OCI-LY3 (cell line): ENCODE measurements at regions not wholly inside any gene's neighbourhood (a gene's known extent, or its start where the extent isn't known, plus 50 kb on each side); places are given as distances from the start of the nearest gene placed in this dataset.

Source experiments
- H2AFZ ChIP-seq: fragments of 200-600, 300-600 bp; shearing (Covaris generic); 2 replicates; pipeline ENCODE4 v1.6.0; 2014; ENCODE audit warnings: antibody characterized with exemption, low read depth, low read length
- H3K27ac ChIP-seq: fragments of 200-600, 300-600 bp; sonication (generic); 2 replicates; pipeline ENCODE4 v1.5.1; 2014; ENCODE audit warnings: mild to moderate bottlenecking, low read length, moderate library complexity, mixed read lengths
- H3K27me3 ChIP-seq: fragments of 200-600, 300-600 bp; sonication (generic); 2 replicates; pipeline ENCODE4 v1.6.1; 2014; ENCODE audit warnings: low read depth, low read length, mixed read lengths
- H3K36me3 ChIP-seq: fragments of 200-600, 300-600 bp; sonication (generic); replicated peaks from 2 replicates; pipeline ENCODE3; 2014; ENCODE audit warnings: low read depth, low read length, mixed read lengths
- H3K4me1 ChIP-seq: fragments of 300-600, 200-600 bp; sonication (generic); 2 replicates; pipeline ENCODE4 v1.6.1; 2014; ENCODE audit warnings: low read length, mixed read lengths
- H3K4me2 ChIP-seq: fragments of 200-600, 300-600 bp; sonication (generic); 2 replicates; pipeline ENCODE4 v1.6.1; 2014; ENCODE audit warnings: low read length, mixed read lengths
- H3K4me3 ChIP-seq: fragments of 300-600, 200-600 bp; sonication (generic); 2 replicates; pipeline ENCODE4 v1.5.1; 2014; ENCODE audit warnings: antibody characterized with exemption, mild to moderate bottlenecking, low read length, moderate library complexity
- H3K79me2 ChIP-seq: fragments of 300-600, 200-600 bp; shearing (Covaris generic); 2 replicates; pipeline ENCODE4 v1.6.1; 2014; ENCODE audit warnings: mild to moderate bottlenecking, low read length, mixed read lengths
- H3K9ac ChIP-seq: fragments of 300-600, 200-600 bp; shearing (Covaris generic); 2 replicates; pipeline ENCODE4 v1.6.0; 2014; ENCODE audit warnings: mild to moderate bottlenecking, low read length, moderate library complexity
- H3K9me3 ChIP-seq: fragments of 200-600, 300-600 bp; shearing (Covaris generic); 2 replicates; pipeline ENCODE4 v1.6.1; 2014; ENCODE audit warnings: low read length, mixed read lengths; ENCODE audit not compliant: insufficient read depth
- H4K20me1 ChIP-seq: fragments of 200-600, 300-600 bp; sonication (generic); 2 replicates; pipeline ENCODE4 v1.6.1; 2016; ENCODE audit warnings: low read length, mixed read lengths; ENCODE audit not compliant: insufficient read depth
- EZH2phosphoT487 ChIP-seq: fragments of 200-600 bp; shearing (Covaris generic); IDR thresholded peaks from 2 replicates; pipeline ENCODE4 v1.6.1; 2018; ENCODE audit warnings: antibody characterized with exemption, mixed run types, low read depth
- TF ChIP-seq, protein P1 (sequence below): fragments of 200-600, 300-600 bp; sonication (generic); IDR thresholded peaks from 2 replicates; pipeline ENCODE4 v1.5.1; 2014; ENCODE audit warnings: antibody characterized with exemption, low read length, low read depth

GRCh38 chr2:235324324-235324723, 169.5 kb upstream of the AGAP1 start:
- Histone ChIP-seq H3K4me2 (no peak overlapping the region), H3K9ac (no peak overlapping the region), H3K4me3 (no peak overlapping the region), H3K4me1 (no peaks in the 10 kb centered on the region), H3K9me3 (no peaks in the 10 kb centered on the region), H3K36me3 (no peaks in the 10 kb centered on the region), H3K79me2 (no peaks in the 10 kb centered on the region), H3K27me3 (no peaks in the 10 kb centered on the region), H3K27ac (no peak overlapping the region), H4K20me1 (no peaks in the 10 kb centered on the region), H2AFZ (no peak overlapping the region)
- TF ChIP-seq EZH2phosphoT487: no peak
- TF ChIP-seq, protein P1, sequence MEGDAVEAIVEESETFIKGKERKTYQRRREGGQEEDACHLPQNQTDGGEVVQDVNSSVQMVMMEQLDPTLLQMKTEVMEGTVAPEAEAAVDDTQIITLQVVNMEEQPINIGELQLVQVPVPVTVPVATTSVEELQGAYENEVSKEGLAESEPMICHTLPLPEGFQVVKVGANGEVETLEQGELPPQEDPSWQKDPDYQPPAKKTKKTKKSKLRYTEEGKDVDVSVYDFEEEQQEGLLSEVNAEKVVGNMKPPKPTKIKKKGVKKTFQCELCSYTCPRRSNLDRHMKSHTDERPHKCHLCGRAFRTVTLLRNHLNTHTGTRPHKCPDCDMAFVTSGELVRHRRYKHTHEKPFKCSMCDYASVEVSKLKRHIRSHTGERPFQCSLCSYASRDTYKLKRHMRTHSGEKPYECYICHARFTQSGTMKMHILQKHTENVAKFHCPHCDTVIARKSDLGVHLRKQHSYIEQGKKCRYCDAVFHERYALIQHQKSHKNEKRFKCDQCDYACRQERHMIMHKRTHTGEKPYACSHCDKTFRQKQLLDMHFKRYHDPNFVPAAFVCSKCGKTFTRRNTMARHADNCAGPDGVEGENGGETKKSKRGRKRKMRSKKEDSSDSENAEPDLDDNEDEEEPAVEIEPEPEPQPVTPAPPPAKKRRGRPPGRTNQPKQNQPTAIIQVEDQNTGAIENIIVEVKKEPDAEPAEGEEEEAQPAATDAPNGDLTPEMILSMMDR: no peak

GRCh38 chr2:235325151-235325550, 168.7 kb upstream of the AGAP1 start:
- Histone ChIP-seq H3K36me3 (no peaks in the 10 kb centered on the region), H3K9me3 (no peaks in the 10 kb centered on the region), H3K4me1 (no peaks in the 10 kb centered on the region), H3K4me3 (no peak overlapping the region), H3K79me2 (no peaks in the 10 kb centered on the region), H4K20me1 (no peaks in the 10 kb centered on the region), H3K4me2 (no peak overlapping the region), H3K9ac (no peak overlapping the region), H3K27me3 (no peaks in the 10 kb centered on the region), H3K27ac (no peak overlapping the region), H2AFZ (no peak overlapping the region)
- TF ChIP-seq, protein P1: no peak
- TF ChIP-seq EZH2phosphoT487: no peak

DNA sequence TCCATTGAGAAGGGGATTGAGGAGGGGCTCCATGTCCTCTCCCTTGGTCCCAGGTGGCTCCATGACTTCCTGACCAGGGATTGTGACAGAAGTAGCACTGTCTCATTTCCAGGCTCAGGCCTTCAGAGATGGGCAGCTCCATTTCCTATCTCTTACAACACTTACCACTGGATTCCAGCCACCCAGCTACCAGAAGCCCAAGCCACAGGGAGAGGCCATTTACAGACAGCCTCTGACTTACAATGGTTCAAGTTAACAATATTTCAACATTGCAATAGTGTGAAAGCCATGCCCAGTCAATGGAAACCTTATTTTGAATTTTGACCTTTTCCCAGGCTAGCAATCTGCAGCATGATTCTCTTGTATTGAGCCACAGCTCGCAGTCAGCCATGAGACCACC, 164.9 kb upstream of the AGAP1 start:
- Histone ChIP-seq H3K79me2 (no peaks in the 10 kb centered on the region), H3K36me3 (no peaks in the 10 kb centered on the region), H3K4me1 (no peaks in the 10 kb centered on the region), H2AFZ (no peak overlapping the region), H3K9ac (no peak overlapping the region), H3K27me3 (no peaks in the 10 kb centered on the region), H3K4me2 (no peak overlapping the region), H3K4me3 (no peak overlapping the region), H3K27ac (no peak overlapping the region), H4K20me1 (no peaks in the 10 kb centered on the region), H3K9me3 (no peaks in the 10 kb centered on the region)
- no peak for TF ChIP-seq EZH2phosphoT487
- TF ChIP-seq, protein P1: no peak

DNA sequence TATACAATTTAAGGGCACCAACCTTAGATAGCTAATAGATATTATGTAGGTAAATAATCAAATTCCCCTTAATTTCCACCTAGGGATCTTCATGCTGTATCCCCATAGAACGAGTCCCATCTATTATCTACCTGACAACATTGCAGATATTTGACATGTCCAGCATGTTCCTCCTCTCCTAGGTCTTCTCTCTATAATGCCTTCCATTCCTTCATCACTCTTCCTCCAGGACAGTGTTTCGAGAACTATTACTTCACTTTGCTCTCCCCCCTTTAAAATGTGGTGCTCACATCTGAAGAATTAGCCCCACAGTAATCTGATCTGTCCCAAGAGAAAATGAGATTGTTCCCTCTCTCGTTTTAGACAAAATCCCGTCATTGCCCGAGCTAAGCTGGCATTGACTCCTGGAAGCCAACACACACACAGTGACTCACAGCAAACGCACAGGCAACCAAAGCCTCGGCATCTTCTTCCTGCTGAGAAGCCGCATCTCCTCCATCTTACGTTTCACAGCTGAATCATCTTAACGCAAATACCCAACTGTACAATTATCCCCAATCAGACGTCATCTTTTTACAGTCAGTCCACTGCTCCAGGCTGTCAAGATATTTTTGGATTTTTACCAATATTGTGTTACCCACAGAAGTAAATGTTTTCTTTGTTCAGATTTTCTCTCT, 162.9 kb upstream of the AGAP1 start:
- Histone ChIP-seq H3K27me3 (no peaks in the 10 kb centered on the region), H3K79me2 (no peaks in the 10 kb centered on the region), H2AFZ (no peak overlapping the region), H3K4me1 (no peaks in the 10 kb centered on the region), H3K4me2 (no peak overlapping the region), H3K9ac (no peak overlapping the region), H3K36me3 (no peaks in the 10 kb centered on the region), H3K9me3 (no peaks in the 10 kb centered on the region), H3K4me3 (no peak overlapping the region), H3K27ac (no peak overlapping the region), H4K20me1 (no peaks in the 10 kb centered on the region)
- TF ChIP-seq EZH2phosphoT487: no peak
- TF ChIP-seq, protein P1: no peak
